GM12878 (cell line): ENCODE measurements at regions not wholly inside any gene's neighbourhood (a gene's known extent, or its start where the extent isn't known, plus 50 kb on each side); places are given as distances from the start of the nearest gene placed in this dataset.
"Not testable (repeated sequence)": the region's sequence is repeated elsewhere in the genome, so short reads cannot be mapped to it uniquely, and the experiment has no call there.

Experiments
- ASH2L ChIP-seq: fragments of 300-600, 200-600 bp; sonication (generic); IDR thresholded peaks from 2 replicates; pipeline ENCODE4 v1.6.1; 2017; ENCODE audit warnings: low read depth, mild to moderate bottlenecking, borderline replicate concordance
- CTCF ChIP-seq, 3 experiments: IDR thresholded peaks in 2 of 3; conservative IDR thresholded peaks in 1 of 3; 2 replicates each; pipeline ENCODE4 v1.5.1; 2011; ENCODE audit warnings: low read depth in 3 of 3, low read length in 3 of 3, mild to moderate bottlenecking in 3 of 3, control low read depth in 2 of 3, moderate library complexity in 2 of 3, inconsistent platforms in 1 of 3, mixed read lengths in 1 of 3; ENCODE audit not compliant: control insufficient read depth in 2 of 3, insufficient read depth in 1 of 3; ENCODE audit errors: extremely low read depth in 1 of 3
- EGR1 ChIP-seq, 2 experiments: IDR thresholded peaks; 1 replicate in 1 of 2; 2 replicates in 1 of 2; pipeline ENCODE4 v1.6.1; 2011 to 2012; ENCODE audit warnings: low read depth in 2 of 2, low read length in 2 of 2, borderline replicate concordance in 1 of 2, mild to moderate bottlenecking in 1 of 2, moderate library complexity in 1 of 2
- FOXK2 ChIP-seq: fragments of 450-650 bp; IDR thresholded peaks from 2 replicates; pipeline ENCODE4 v1.6.1; 2017; ENCODE audit warnings: mild to moderate bottlenecking, moderate library complexity
- GABPA ChIP-seq: IDR thresholded peaks from 2 replicates; pipeline ENCODE4 v1.6.1; 2014; ENCODE audit warnings: antibody characterized with exemption, low read depth, mild to moderate bottlenecking, inconsistent platforms
- MEF2A ChIP-seq: IDR thresholded peaks from 2 replicates; pipeline ENCODE4 v1.6.1; 2011; ENCODE audit warnings: low read depth, mild to moderate bottlenecking, low read length, moderate library complexity; ENCODE audit not compliant: insufficient read depth
- NBN ChIP-seq: fragments of 450-650 bp; IDR thresholded peaks from 2 replicates; pipeline ENCODE4 v1.6.1; 2016
- REST ChIP-seq: IDR thresholded peaks from 2 replicates; pipeline ENCODE4 v1.6.1; 2012; ENCODE audit warnings: mild to moderate bottlenecking, low read depth, low read length
- RFX5 ChIP-seq: IDR thresholded peaks from 2 replicates; pipeline ENCODE4 v1.6.1; 2011; ENCODE audit warnings: low read depth, low read length, improper control_type of control experiment
- SMC3 ChIP-seq: IDR thresholded peaks from 2 replicates; pipeline ENCODE4 v1.6.1; 2011; ENCODE audit warnings: low read length, improper control_type of control experiment, borderline replicate concordance
- YY1 ChIP-seq: IDR thresholded peaks from 2 replicates; pipeline ENCODE4 v1.6.1; 2011; ENCODE audit warnings: low read depth, mild to moderate bottlenecking, low read length

GRCh38 chr16:21348815-21349214 is 70.7 kb upstream of the CRYM start:
- TF ChIP-seq CTCF (IDR thresholded peaks at IDR 0.05 in 2 of 3, conservative IDR thresholded peaks at IDR 0.05 in 1 of 3; ENCODE audit: control insufficient read depth in 2 of 3, extremely low read depth in 1 of 3, insufficient read depth in 1 of 3, low read depth in 3 of 3, low read length in 3 of 3); RFX5; NBN; REST; ASH2L; MEF2A; YY1; FOXK2; EGR1 (IDR thresholded peaks at IDR 0.05; ENCODE audit: borderline replicate concordance in 1 of 2, low read depth in 2 of 2, low read length in 2 of 2); SMC3; GABPA: not testable (repeated sequence)
